Endothelial cell of umbilical vein (primary cell): ENCODE measurements at regions not wholly inside any gene's neighbourhood (a gene's known extent, or its start where the extent isn't known, plus 50 kb on each side); places are given as distances from the start of the nearest gene placed in this dataset.

Source experiments
- BruUV-seq: library from RNA; stranded (reverse); fragments of 400-500 nt; replicated peaks from 2 replicates; lab custom pipeline; 2021; lab: Mats Ljungman, UMichigan
- CTCF ChIA-PET: fragments of 300-600, 350-600 bp; sonication (Branson Sonifier 250); formaldehyde crosslinking; loops from one replicate; lab custom pipeline; 2021; ENCODE audit warnings: antibody characterized with exemption, inconsistent platforms; lab: Charles Lee
- POLR2A ChIA-PET: fragments of 300-600, 350-600 bp; sonication (Branson Sonifier 250); formaldehyde crosslinking; loops from one replicate; lab custom pipeline; 2021; ENCODE audit warnings: antibody characterized with exemption, inconsistent platforms; lab: Charles Lee
- DNase-seq: peaks from one replicate; pipeline ENCODE4 v3.0.0-alpha.2; 2011; ENCODE audit warnings: low read depth, low spot score
- FAIRE-seq: peaks from 2 replicates; lab custom pipeline; 2011; peaks lifted over from hg19 to GRCh38; lab: Jason Lieb, UNC
- H2AFZ ChIP-seq: 2 replicates; pipeline ENCODE4 v1.6.0; 2012; ENCODE audit warnings: low read depth, low read length, control low read depth, inconsistent platforms
- H3K27ac ChIP-seq: 2 replicates; pipeline ENCODE4 v1.5.1; 2011; ENCODE audit warnings: low read depth, mild to moderate bottlenecking, control low read depth, low read length, moderate library complexity; ENCODE audit not compliant: insufficient read depth
- H3K27me3 ChIP-seq, 2 experiments: 2 replicates each; pipeline versions ENCODE4 v1.6.0 to v1.6.1; 2011; ENCODE audit warnings: low read length in 2 of 2, mixed read lengths in 1 of 2; ENCODE audit not compliant: control insufficient read depth in 2 of 2, insufficient read depth in 2 of 2
- H3K36me3 ChIP-seq, 2 experiments: 2 replicates in 1 of 2; 3 replicates in 1 of 2; pipeline ENCODE4 v1.5.1; 2011; ENCODE audit warnings: low read length in 2 of 2, mild to moderate bottlenecking in 1 of 2, moderate library complexity in 1 of 2; ENCODE audit not compliant: control insufficient read depth in 2 of 2, insufficient read depth in 2 of 2; ENCODE audit errors: extremely low read depth in 1 of 2
- H3K4me1 ChIP-seq: 3 replicates; pipeline ENCODE4 v1.5.1; 2011; ENCODE audit warnings: mild to moderate bottlenecking, low read length; ENCODE audit not compliant: control insufficient read depth, insufficient read depth; ENCODE audit errors: extremely low read depth
- H3K4me2 ChIP-seq: 2 replicates; pipeline ENCODE4 v1.6.1; 2011; ENCODE audit warnings: low read length, control low read depth, mixed read lengths; ENCODE audit not compliant: insufficient read depth
- H3K4me3 ChIP-seq, 3 experiments: fragments of 200-600 bp in 1 of 3; sonication (generic), shearing (Covaris generic) in 1 of 3; replicated peaks in 1 of 3; 2 replicates each; pipeline ENCODE4 v1.5.1; 2011 to 2016; ENCODE audit warnings: control low read depth in 3 of 3, low read length in 3 of 3, mild to moderate bottlenecking in 2 of 3, inconsistent platforms in 1 of 3, low read depth in 1 of 3, moderate library complexity in 1 of 3; ENCODE audit not compliant: insufficient read depth in 1 of 3
- H3K79me2 ChIP-seq: 2 replicates; pipeline ENCODE4 v1.6.0; 2012; ENCODE audit warnings: low read length, inconsistent platforms; ENCODE audit not compliant: control insufficient read depth, insufficient read depth
- H3K9ac ChIP-seq: replicated peaks from 2 replicates; pipeline ENCODE3; 2011; ENCODE audit warnings: low read length, control low read depth; ENCODE audit not compliant: insufficient read depth; ENCODE audit errors: extremely low read depth
- H3K9me1 ChIP-seq: replicated peaks from 3 replicates; pipeline ENCODE4 v1.6.0; 2011; ENCODE audit warnings: mild to moderate bottlenecking, low read length; ENCODE audit not compliant: control insufficient read depth, insufficient read depth; ENCODE audit errors: extremely low read depth
- H3K9me3 ChIP-seq: replicated peaks from 2 replicates; pipeline ENCODE4 v1.5.1; 2012; ENCODE audit warnings: low read length, inconsistent platforms; ENCODE audit not compliant: control insufficient read depth, insufficient read depth
- H4K20me1 ChIP-seq: replicated peaks from 2 replicates; pipeline ENCODE3; 2011; ENCODE audit warnings: mild to moderate bottlenecking, low read length; ENCODE audit not compliant: control insufficient read depth, insufficient read depth; ENCODE audit errors: extremely low read depth
- EZH2 ChIP-seq: IDR thresholded peaks from 2 replicates; pipeline ENCODE4 v1.6.1; 2012; ENCODE audit warnings: borderline replicate concordance, low read depth, mild to moderate bottlenecking, moderate library complexity, low read length, inconsistent platforms; ENCODE audit not compliant: severe bottlenecking
- FOS ChIP-seq: IDR thresholded peaks from 2 replicates; pipeline ENCODE4 v1.6.1; 2011; ENCODE audit warnings: mild to moderate bottlenecking, low read length, moderate library complexity, borderline replicate concordance; ENCODE audit not compliant: insufficient read depth
- GATA2 ChIP-seq: IDR thresholded peaks from 2 replicates; pipeline ENCODE4 v1.7.0; 2011; ENCODE audit warnings: low read depth, mild to moderate bottlenecking, moderate library complexity, mixed read lengths, low read length; ENCODE audit not compliant: insufficient read length, insufficient read depth
- JUN ChIP-seq: IDR thresholded peaks from 2 replicates; pipeline ENCODE4 v1.6.1; 2011; ENCODE audit warnings: borderline replicate concordance, low read depth; ENCODE audit not compliant: insufficient read length, insufficient read depth
- MYC ChIP-seq: IDR thresholded peaks from one replicate; pipeline ENCODE4 v1.6.1; 2011; ENCODE audit warnings: mild to moderate bottlenecking, low read depth, low read length
- POLR2A ChIP-seq: IDR thresholded peaks from 2 replicates; pipeline ENCODE4 v1.6.1; 2012; ENCODE audit warnings: low read depth, mild to moderate bottlenecking, control low read depth, low read length
- POLR2AphosphoS5 ChIP-seq: IDR thresholded peaks from 2 replicates; pipeline ENCODE4 v1.6.1; 2012; ENCODE audit warnings: low read depth, mild to moderate bottlenecking, control low read depth, low read length, moderate library complexity; ENCODE audit not compliant: insufficient read depth
- dilution Hi-C: fragments of 300-500 bp; cut with MboI; formaldehyde crosslinking; loops from one replicate; pipeline ENCODE4 v1.15.0; 2019; ENCODE audit warnings: low sequenced_read_pairs; ENCODE audit not compliant: extremely low pct_ligation_motif_present
- intact Hi-C: fragments of 100-400 bp; cut with micrococcal nuclease; formaldehyde crosslinking; loops from one replicate; pipeline ENCODE4 v1.10.0; 2022
- TF ChIP-seq, protein P1 (sequence below): IDR thresholded peaks from 2 replicates; pipeline ENCODE4 v1.6.1; 2011; ENCODE audit not compliant: insufficient read depth, insufficient read length
- TF ChIP-seq, protein P2 (sequence below), 2 donors: IDR thresholded peaks; 1 replicate in 1 of 2; 2 replicates in 1 of 2; pipeline ENCODE4 v1.5.1; 2011; ENCODE audit warnings: low read length in 2 of 2, mild to moderate bottlenecking in 2 of 2, moderate library complexity in 2 of 2, control low read depth in 1 of 2, inconsistent platforms in 1 of 2, low read depth in 1 of 2; ENCODE audit not compliant: insufficient read depth in 1 of 2; ENCODE audit errors: extremely low read depth in 1 of 2

DNA sequence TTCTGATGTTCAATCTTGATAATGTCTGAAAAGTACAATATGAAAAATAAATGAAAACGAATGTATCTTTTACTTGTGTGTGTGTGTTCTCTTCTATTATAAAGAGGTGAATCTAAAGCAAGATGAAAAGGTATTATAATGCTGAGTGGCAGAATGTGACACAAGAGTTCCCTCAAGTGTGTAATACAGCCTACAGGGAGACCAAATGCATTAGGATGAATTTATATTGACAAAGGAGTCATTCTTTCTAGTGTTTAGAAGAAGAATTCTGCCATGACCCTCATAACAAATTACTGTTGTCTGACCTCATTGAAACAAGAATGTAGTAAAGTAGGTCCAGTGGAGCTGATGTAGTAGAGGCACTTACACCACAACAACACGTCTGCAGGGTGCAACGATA lies 1119.0 kb upstream of the CDH10 start:
- H3K9ac ChIP-seq: no peak overlapping the region
- H3K9me3 ChIP-seq: no peaks in the 10 kb centered on the region
- BruUV-seq: no TSS peak
- H3K4me3 ChIP-seq: no peak overlapping the region
- H2AFZ ChIP-seq: no peak overlapping the region
- TF ChIP-seq EZH2 (no peak), GATA2 (no peak), FOS (no peak), JUN (no peak), POLR2AphosphoS5 (no peak), MYC (no peak), POLR2A (no peak)
- TF ChIP-seq, protein P1, sequence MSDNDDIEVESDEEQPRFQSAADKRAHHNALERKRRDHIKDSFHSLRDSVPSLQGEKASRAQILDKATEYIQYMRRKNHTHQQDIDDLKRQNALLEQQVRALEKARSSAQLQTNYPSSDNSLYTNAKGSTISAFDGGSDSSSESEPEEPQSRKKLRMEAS: no peak
- TF ChIP-seq, protein P2, sequence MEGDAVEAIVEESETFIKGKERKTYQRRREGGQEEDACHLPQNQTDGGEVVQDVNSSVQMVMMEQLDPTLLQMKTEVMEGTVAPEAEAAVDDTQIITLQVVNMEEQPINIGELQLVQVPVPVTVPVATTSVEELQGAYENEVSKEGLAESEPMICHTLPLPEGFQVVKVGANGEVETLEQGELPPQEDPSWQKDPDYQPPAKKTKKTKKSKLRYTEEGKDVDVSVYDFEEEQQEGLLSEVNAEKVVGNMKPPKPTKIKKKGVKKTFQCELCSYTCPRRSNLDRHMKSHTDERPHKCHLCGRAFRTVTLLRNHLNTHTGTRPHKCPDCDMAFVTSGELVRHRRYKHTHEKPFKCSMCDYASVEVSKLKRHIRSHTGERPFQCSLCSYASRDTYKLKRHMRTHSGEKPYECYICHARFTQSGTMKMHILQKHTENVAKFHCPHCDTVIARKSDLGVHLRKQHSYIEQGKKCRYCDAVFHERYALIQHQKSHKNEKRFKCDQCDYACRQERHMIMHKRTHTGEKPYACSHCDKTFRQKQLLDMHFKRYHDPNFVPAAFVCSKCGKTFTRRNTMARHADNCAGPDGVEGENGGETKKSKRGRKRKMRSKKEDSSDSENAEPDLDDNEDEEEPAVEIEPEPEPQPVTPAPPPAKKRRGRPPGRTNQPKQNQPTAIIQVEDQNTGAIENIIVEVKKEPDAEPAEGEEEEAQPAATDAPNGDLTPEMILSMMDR (IDR thresholded peaks at IDR 0.05; ENCODE audit: extremely low read depth in 1 of 2, insufficient read depth in 1 of 2, low read depth in 1 of 2, low read length in 2 of 2): no peak
- dilution Hi-C loops (no loop called here), intact Hi-C loops (no loop called here)
- no peaks in the 10 kb centered on the region for H3K9me1 ChIP-seq
- ChIA-PET POLR2A (no interaction called here), CTCF (no interaction called here)
- no peaks in the 10 kb centered on the region for H3K36me3 ChIP-seq
- no peak for FAIRE-seq
- no peak for DNase-seq
- no peaks in the 10 kb centered on the region for H3K4me1 ChIP-seq
- no peaks in the 10 kb centered on the region for H4K20me1 ChIP-seq
- no peaks in the 10 kb centered on the region for H3K79me2 ChIP-seq
- H3K27ac ChIP-seq: no peak overlapping the region
- H3K27me3 ChIP-seq: no peaks in the 10 kb centered on the region
- H3K4me2 ChIP-seq: no peak overlapping the region
